Esophagus muscularis mucosa (tissue), 4 donors: ENCODE measurements at regions not wholly inside any gene's neighbourhood (a gene's known extent, or its start where the extent isn't known, plus 50 kb on each side); places are given as distances from the start of the nearest gene placed in this dataset.

ENCODE experiments used
- DNase-seq: peaks from one replicate; pipeline ENCODE4 v3.0.0-alpha.2; 2017; ENCODE audit errors: extremely low spot score
- H3K27ac ChIP-seq, 4 donors: fragments of 200-600 bp; sonication (generic); replicated peaks in 1 of 4; 1 replicate in 3 of 4; 2 replicates in 1 of 4; pipeline ENCODE4 v1.5.1; 2016 to 2019; ENCODE audit warnings: mild to moderate bottlenecking in 1 of 4
- H3K27me3 ChIP-seq, 4 donors: fragments of 200-600 bp; sonication (generic); one replicate each; pipeline versions ENCODE4 v1.5.1 to v1.6.0; 2016 to 2019
- H3K36me3 ChIP-seq, 4 donors: fragments of 200-600 bp; sonication (generic); one replicate each; pipeline ENCODE4 v1.5.1; 2016 to 2019
- H3K4me1 ChIP-seq, 4 donors: fragments of 200-600 bp; sonication (generic); one replicate each; pipeline ENCODE4 v1.5.1; 2016 to 2019
- H3K4me3 ChIP-seq, 4 donors: fragments of 200-600 bp; sonication (generic); 1 replicate in 2 of 4; 2 replicates in 2 of 4; pipeline ENCODE4 v1.5.1; 2016 to 2019; ENCODE audit warnings: mild to moderate bottlenecking in 4 of 4, moderate library complexity in 1 of 4
- H3K9me3 ChIP-seq, 4 donors: fragments of 200-600 bp; sonication (generic); 1 replicate in 3 of 4; 2 replicates in 1 of 4; pipeline ENCODE4 v1.5.1; 2016 to 2019
- CTCF ChIP-seq, 3 experiments: fragments of 200-600 bp in 2 of 3; fragments of 450-650 bp in 1 of 3; sonication (generic) in 2 of 3; IDR thresholded peaks; one replicate each; pipeline ENCODE4 v1.5.1; 2017 to 2019; ENCODE audit warnings: antibody characterized with exemption in 3 of 3, mild to moderate bottlenecking in 2 of 3, moderate library complexity in 1 of 3
- EP300 ChIP-seq: sonication (generic); formaldehyde crosslinking; IDR thresholded peaks from one replicate; pipeline ENCODE4 v1.6.1; 2017; ENCODE audit warnings: antibody characterized with exemption
- POLR2A ChIP-seq: fragments of 450-650 bp; IDR thresholded peaks from one replicate; pipeline ENCODE4 v1.6.1; 2017; ENCODE audit warnings: antibody characterized with exemption, moderate library complexity, mild to moderate bottlenecking, low read depth
- POLR2AphosphoS5 ChIP-seq, 2 donors: sonication (generic); formaldehyde crosslinking; IDR thresholded peaks; one replicate each; pipeline ENCODE4 v1.6.1; 2017; ENCODE audit warnings: antibody characterized with exemption in 2 of 2
- WGBS: methylation state at CpG from one replicate; pipeline ENCODE4 v1.1.5; 2018; 5-methylcytosine and 5-hydroxymethylcytosine counted together
- intact Hi-C: fragments of 100-400 bp; cut with DNase I; formaldehyde crosslinking; loops from one replicate; pipeline ENCODE4 v1.15.1; 2023

GRCh38 chr4:79184476-79184875 lies 141.4 kb downstream of the NAA11 start:
- DNase-seq = no peak
- intact Hi-C loops = no loop called here
- TF ChIP-seq CTCF (IDR thresholded peaks at IDR 0.05) (no peak), POLR2AphosphoS5 (IDR thresholded peaks at IDR 0.05) (no peak), POLR2A (no peak), EP300 (no peak)
- Histone ChIP-seq H3K27me3 (no peaks in the 10 kb centered on the region), H3K9me3 (no peaks in the 10 kb centered on the region), H3K4me1 (peaks cover 0 to 21% (median 15%) of the 10 kb centered on the region in 4 donors), H3K36me3 (no peaks in the 10 kb centered on the region), H3K4me3 (no peak overlapping the region), H3K27ac (no peak overlapping the region)
- 81% methylated on average over 4 of the region's 4 CpGs for WGBS

- TF ChIP-seq CTCF (IDR thresholded peaks at IDR 0.05) = no peak
- TF ChIP-seq EP300 = no peak
- no peak for TF ChIP-seq POLR2A
- Histone ChIP-seq H3K9me3 (no peaks in the 10 kb centered on the region), H3K36me3 (no peaks in the 10 kb centered on the region), H3K4me1 (peaks cover 0 to 42% (median 36%) of the 10 kb centered on the region in 4 donors), H3K27me3 (no peaks in the 10 kb centered on the region), H3K4me3 (no peak overlapping the region), H3K27ac (no peak overlapping the region)
- no peak for DNase-seq
- WGBS = 76% methylated on average over 3 of the region's 3 CpGs
- intact Hi-C loops = no loop called here
These were observed 143.7 kb downstream of the NAA11 start for GRCh38 chr4:79182209-79182608.

GRCh38 chr4:79181190-79181589 lies 144.7 kb downstream of the NAA11 start:
- H3K4me1 ChIP-seq = peaks cover 0 to 45% (median 41%) of the 10 kb centered on the region in 4 donors
- H3K27me3 ChIP-seq = no peaks in the 10 kb centered on the region
- H3K9me3 ChIP-seq = no peaks in the 10 kb centered on the region
- intact Hi-C loops = no loop called here
- TF ChIP-seq POLR2AphosphoS5 (IDR thresholded peaks at IDR 0.05) = no peak
- TF ChIP-seq POLR2A = no peak
- no peak for TF ChIP-seq EP300
- TF ChIP-seq CTCF (IDR thresholded peaks at IDR 0.05) = no peak
- H3K4me3 ChIP-seq = no peak overlapping the region
- no peaks in the 10 kb centered on the region for H3K36me3 ChIP-seq
- H3K27ac ChIP-seq = no peak overlapping the region
- 88% methylated on average over 7 of the region's 7 CpGs for WGBS
- DNase-seq = no peak

- intact Hi-C loops = no loop called here
- TF ChIP-seq CTCF (IDR thresholded peaks at IDR 0.05) (no peak), POLR2AphosphoS5 (IDR thresholded peaks at IDR 0.05) (peak in 1 of 2 donors; percentile 17), EP300 (no peak), POLR2A (no peak)
- Histone ChIP-seq H3K4me1 (peaks cover 0 to 57% (median 51%) of the 10 kb centered on the region in 4 donors), H3K27ac (peak overlapping the region; percentile 7 to 28 (median 13)), H3K36me3 (no peaks in the 10 kb centered on the region), H3K27me3 (no peaks in the 10 kb centered on the region), H3K4me3 (no peak overlapping the region), H3K9me3 (no peaks in the 10 kb centered on the region)
- DNase-seq = no peak
These were observed 147.1 kb downstream of the NAA11 start for GRCh38 chr4:79178760-79179159.

- intact Hi-C loops = no loop called here
- H3K36me3 ChIP-seq = no peaks in the 10 kb centered on the region
- H3K4me1 ChIP-seq = peaks cover 0 to 64% (median 54%) of the 10 kb centered on the region in 4 donors
- H3K4me3 ChIP-seq = no peak overlapping the region
- H3K27me3 ChIP-seq = no peaks in the 10 kb centered on the region
- no peak for TF ChIP-seq POLR2AphosphoS5 (IDR thresholded peaks at IDR 0.05)
- no peak for TF ChIP-seq EP300
- TF ChIP-seq CTCF (IDR thresholded peaks at IDR 0.05) = no peak
- TF ChIP-seq POLR2A = no peak
- H3K9me3 ChIP-seq = no peaks in the 10 kb centered on the region
- peak overlapping the region in 3 of 4 donors; percentile 16 to 28 (median 26) for H3K27ac ChIP-seq
- DNase-seq = no peak
These were observed 148.5 kb downstream of the NAA11 start for GRCh38 chr4:79177388-79177787.
